ENCODE measurements at regions not wholly inside any gene's neighbourhood (a gene's known extent, or its start where the extent isn't known, plus 50 kb on each side); places are given as distances from the start of the nearest gene placed in this dataset.

GRCh38 chr14:30230719-30231118, 303.1 kb upstream of the PRKD1 start:
- Mint-ChIP-seq H3K4me1 (no peaks in the 10 kb centered on the region), H3K4me3 (no peak overlapping the region), H3K36me3 (no peaks in the 10 kb centered on the region), H3K9me3 (no peaks in the 10 kb centered on the region), H3K27ac (no peak overlapping the region), H3K27me3 (ENCODE audit: insufficient read depth, low read depth) (peaks cover 2% of the 10 kb centered on the region)
- Histone ChIP-seq H3K27ac (no peak overlapping the region), H3F3A (ENCODE audit: low read depth) (no peaks in the 10 kb centered on the region), H4K20me1 (ENCODE audit: low read depth) (no peaks in the 10 kb centered on the region), H3K27me3 (no peaks in the 10 kb centered on the region), H3K4me1 (no peaks in the 10 kb centered on the region), H3K9me3 (ENCODE audit: low read depth) (no peaks in the 10 kb centered on the region), H3K4me3 (no peak overlapping the region), H3K4me2 (no peak overlapping the region), H3K79me2 (ENCODE audit: low read depth) (no peaks in the 10 kb centered on the region), H3K36me3 (no peaks in the 10 kb centered on the region), H2AFZ (replicated peaks) (no peak overlapping the region), H3K9ac (no peak overlapping the region)
- no peak for DNase-seq (ENCODE audit: low spot score)
- TF ChIP-seq EZH2phosphoT487 (IDR thresholded peaks at IDR 0.05), result no peak
- TF ChIP-seq, protein P1, sequence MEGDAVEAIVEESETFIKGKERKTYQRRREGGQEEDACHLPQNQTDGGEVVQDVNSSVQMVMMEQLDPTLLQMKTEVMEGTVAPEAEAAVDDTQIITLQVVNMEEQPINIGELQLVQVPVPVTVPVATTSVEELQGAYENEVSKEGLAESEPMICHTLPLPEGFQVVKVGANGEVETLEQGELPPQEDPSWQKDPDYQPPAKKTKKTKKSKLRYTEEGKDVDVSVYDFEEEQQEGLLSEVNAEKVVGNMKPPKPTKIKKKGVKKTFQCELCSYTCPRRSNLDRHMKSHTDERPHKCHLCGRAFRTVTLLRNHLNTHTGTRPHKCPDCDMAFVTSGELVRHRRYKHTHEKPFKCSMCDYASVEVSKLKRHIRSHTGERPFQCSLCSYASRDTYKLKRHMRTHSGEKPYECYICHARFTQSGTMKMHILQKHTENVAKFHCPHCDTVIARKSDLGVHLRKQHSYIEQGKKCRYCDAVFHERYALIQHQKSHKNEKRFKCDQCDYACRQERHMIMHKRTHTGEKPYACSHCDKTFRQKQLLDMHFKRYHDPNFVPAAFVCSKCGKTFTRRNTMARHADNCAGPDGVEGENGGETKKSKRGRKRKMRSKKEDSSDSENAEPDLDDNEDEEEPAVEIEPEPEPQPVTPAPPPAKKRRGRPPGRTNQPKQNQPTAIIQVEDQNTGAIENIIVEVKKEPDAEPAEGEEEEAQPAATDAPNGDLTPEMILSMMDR (IDR thresholded peaks at IDR 0.05), result no peak

- no peaks in the 10 kb centered on the region for H3K9me3 Mint-ChIP-seq
These were observed 307.3 kb upstream of the PRKD1 start for GRCh38 chr14:30234966-30235365.

GRCh38 chr14:30235485-30235884, 307.8 kb upstream of the PRKD1 start:
- no peaks in the 10 kb centered on the region for H3K27me3 ChIP-seq

More at GRCh38 chr14:30234966-30235365, 307.3 kb upstream of the PRKD1 start:
- Histone ChIP-seq H3F3A (ENCODE audit: low read depth) (no peaks in the 10 kb centered on the region), H3K4me3 (no peak overlapping the region), H3K9me3 (ENCODE audit: low read depth) (no peaks in the 10 kb centered on the region), H4K20me1 (ENCODE audit: low read depth) (no peaks in the 10 kb centered on the region), H3K36me3 (no peaks in the 10 kb centered on the region), H3K27ac (no peak overlapping the region), H3K79me2 (ENCODE audit: low read depth) (no peaks in the 10 kb centered on the region), H3K9ac (no peak overlapping the region), H3K4me2 (no peak overlapping the region), H3K27me3 (no peaks in the 10 kb centered on the region), H2AFZ (replicated peaks) (no peak overlapping the region), H3K4me1 (peaks cover 10% of the 10 kb centered on the region)
- no peak for TF ChIP-seq EZH2phosphoT487 (IDR thresholded peaks at IDR 0.05)
- TF ChIP-seq, protein P1 (IDR thresholded peaks at IDR 0.05), result no peak
- no peak for TF ChIP-seq EZH2 (IDR thresholded peaks at IDR 0.05)
- H3K36me3 Mint-ChIP-seq, result no peaks in the 10 kb centered on the region
- peaks cover 3% of the 10 kb centered on the region for H3K27me3 Mint-ChIP-seq (ENCODE audit: insufficient read depth, low read depth)
- no peak overlapping the region for H3K27ac Mint-ChIP-seq
- H3K4me1 Mint-ChIP-seq, result peaks cover 3% of the 10 kb centered on the region
- DNase-seq (ENCODE audit: low spot score), result no peak
- H3K4me3 Mint-ChIP-seq, result no peak overlapping the region

More at GRCh38 chr14:30235485-30235884, 307.8 kb upstream of the PRKD1 start:
- Mint-ChIP-seq H3K27me3 (ENCODE audit: insufficient read depth, low read depth) (peaks cover 3% of the 10 kb centered on the region), H3K4me3 (no peak overlapping the region), H3K4me1 (peaks cover 6% of the 10 kb centered on the region), H3K27ac (no peak overlapping the region), H3K36me3 (no peaks in the 10 kb centered on the region), H3K9me3 (no peaks in the 10 kb centered on the region)
- H3K36me3 ChIP-seq, result no peaks in the 10 kb centered on the region
- H3K4me2 ChIP-seq, result no peak overlapping the region
- H3K79me2 ChIP-seq (ENCODE audit: low read depth), result no peaks in the 10 kb centered on the region
- peaks cover 16% of the 10 kb centered on the region for H3K4me1 ChIP-seq
- no peaks in the 10 kb centered on the region for H4K20me1 ChIP-seq (ENCODE audit: low read depth)
- H3F3A ChIP-seq (ENCODE audit: low read depth), result no peaks in the 10 kb centered on the region
- H3K4me3 ChIP-seq, result no peak overlapping the region
- no peak for DNase-seq (ENCODE audit: low spot score)
- TF ChIP-seq EZH2 (IDR thresholded peaks at IDR 0.05) (no peak), EZH2phosphoT487 (IDR thresholded peaks at IDR 0.05) (no peak)
- TF ChIP-seq, protein P1 (IDR thresholded peaks at IDR 0.05), result no peak
- H3K27ac ChIP-seq, result no peak overlapping the region
- H3K9ac ChIP-seq, result no peak overlapping the region
- H2AFZ ChIP-seq (replicated peaks), result no peak overlapping the region
- H3K9me3 ChIP-seq (ENCODE audit: low read depth), result no peaks in the 10 kb centered on the region

Data from neural progenitor cell (in vitro differentiated cells).